PFSK-1 (cell line): ENCODE measurements at regions not wholly inside any gene's neighbourhood (a gene's known extent, or its start where the extent isn't known, plus 50 kb on each side); places are given as distances from the start of the nearest gene placed in this dataset.

ENCODE experiments used
- FOXP2 ChIP-seq: optimal IDR thresholded peaks from 2 replicates; pipeline ENCODE3; 2011; ENCODE audit warnings: borderline replicate concordance, control low read depth, inconsistent platforms; ENCODE audit not compliant: insufficient read depth; ENCODE audit errors: extremely low read length, extremely low read depth
- POLR2AphosphoS5 ChIP-seq: IDR thresholded peaks from 2 replicates; pipeline ENCODE4 v1.6.1; 2012; ENCODE audit warnings: low read depth, mild to moderate bottlenecking, control low read depth, low read length, moderate library complexity
- SIN3A ChIP-seq: IDR thresholded peaks from 2 replicates; pipeline ENCODE4 v1.6.1; 2012; ENCODE audit warnings: mild to moderate bottlenecking, low read length, moderate library complexity, borderline replicate concordance; ENCODE audit not compliant: insufficient read depth
- TAF1 ChIP-seq: IDR thresholded peaks from 2 replicates; pipeline ENCODE4 v1.6.1; 2012; ENCODE audit warnings: low read length, control low read depth, borderline replicate concordance; ENCODE audit not compliant: insufficient read depth
- TF ChIP-seq, protein P1 (sequence below), 2 experiments: IDR thresholded peaks; 2 replicates each; pipeline versions ENCODE4 v1.6.1 to v1.8.0; 2011 to 2012; ENCODE audit warnings: low read depth in 2 of 2, low read length in 2 of 2, control low read depth in 1 of 2, inconsistent platforms in 1 of 2, mild to moderate bottlenecking in 1 of 2, moderate library complexity in 1 of 2; ENCODE audit not compliant: insufficient read depth in 1 of 2

DNA sequence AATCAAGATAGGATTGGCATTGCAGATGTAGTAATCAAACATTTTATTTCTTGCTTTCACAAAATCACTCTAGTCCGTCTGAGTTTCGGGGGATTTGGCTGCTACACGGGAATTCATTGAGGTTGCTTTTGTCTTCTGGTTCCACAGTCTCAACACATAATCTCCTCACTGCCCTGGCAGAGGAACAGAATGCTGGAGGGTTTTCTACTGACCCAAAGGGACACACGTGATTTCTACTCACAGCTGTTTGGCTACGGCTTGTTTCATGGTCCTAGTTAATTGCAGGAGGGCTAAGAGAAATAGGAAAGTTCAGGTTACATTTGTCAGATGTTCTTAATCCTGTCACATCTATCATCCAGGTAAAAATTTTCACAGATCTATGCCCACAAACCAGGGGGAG, 1811.6 kb downstream of the ARAP2 start:
- TF ChIP-seq FOXP2 = no peak
- TF ChIP-seq POLR2AphosphoS5 = no peak
- TF ChIP-seq, protein P1, sequence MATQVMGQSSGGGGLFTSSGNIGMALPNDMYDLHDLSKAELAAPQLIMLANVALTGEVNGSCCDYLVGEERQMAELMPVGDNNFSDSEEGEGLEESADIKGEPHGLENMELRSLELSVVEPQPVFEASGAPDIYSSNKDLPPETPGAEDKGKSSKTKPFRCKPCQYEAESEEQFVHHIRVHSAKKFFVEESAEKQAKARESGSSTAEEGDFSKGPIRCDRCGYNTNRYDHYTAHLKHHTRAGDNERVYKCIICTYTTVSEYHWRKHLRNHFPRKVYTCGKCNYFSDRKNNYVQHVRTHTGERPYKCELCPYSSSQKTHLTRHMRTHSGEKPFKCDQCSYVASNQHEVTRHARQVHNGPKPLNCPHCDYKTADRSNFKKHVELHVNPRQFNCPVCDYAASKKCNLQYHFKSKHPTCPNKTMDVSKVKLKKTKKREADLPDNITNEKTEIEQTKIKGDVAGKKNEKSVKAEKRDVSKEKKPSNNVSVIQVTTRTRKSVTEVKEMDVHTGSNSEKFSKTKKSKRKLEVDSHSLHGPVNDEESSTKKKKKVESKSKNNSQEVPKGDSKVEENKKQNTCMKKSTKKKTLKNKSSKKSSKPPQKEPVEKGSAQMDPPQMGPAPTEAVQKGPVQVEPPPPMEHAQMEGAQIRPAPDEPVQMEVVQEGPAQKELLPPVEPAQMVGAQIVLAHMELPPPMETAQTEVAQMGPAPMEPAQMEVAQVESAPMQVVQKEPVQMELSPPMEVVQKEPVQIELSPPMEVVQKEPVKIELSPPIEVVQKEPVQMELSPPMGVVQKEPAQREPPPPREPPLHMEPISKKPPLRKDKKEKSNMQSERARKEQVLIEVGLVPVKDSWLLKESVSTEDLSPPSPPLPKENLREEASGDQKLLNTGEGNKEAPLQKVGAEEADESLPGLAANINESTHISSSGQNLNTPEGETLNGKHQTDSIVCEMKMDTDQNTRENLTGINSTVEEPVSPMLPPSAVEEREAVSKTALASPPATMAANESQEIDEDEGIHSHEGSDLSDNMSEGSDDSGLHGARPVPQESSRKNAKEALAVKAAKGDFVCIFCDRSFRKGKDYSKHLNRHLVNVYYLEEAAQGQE (IDR thresholded peaks at IDR 0.05; ENCODE audit: insufficient read depth in 1 of 2, low read depth in 2 of 2, low read length in 2 of 2) = no peak
- no peak for TF ChIP-seq TAF1
- TF ChIP-seq SIN3A = no peak

DNA sequence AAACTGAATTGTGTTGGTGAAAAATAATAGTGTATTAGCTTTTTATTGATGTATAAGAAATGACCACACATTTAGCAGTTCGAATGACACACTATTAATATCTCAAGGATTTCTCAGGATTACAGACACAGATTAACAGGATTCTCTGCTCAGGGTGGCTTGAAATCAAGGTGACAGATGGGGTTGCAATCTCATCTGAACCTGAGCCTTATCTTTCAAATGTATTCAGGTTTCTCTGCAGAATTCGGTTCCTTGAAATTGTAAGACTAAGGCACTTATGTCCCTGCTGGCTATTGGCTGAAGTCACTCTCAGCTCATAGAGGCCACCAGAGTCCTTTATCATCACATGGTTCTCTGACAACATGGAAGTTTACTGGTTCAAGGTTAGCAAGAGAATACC, 1780.1 kb downstream of the ARAP2 start:
- TF ChIP-seq FOXP2 (no peak), SIN3A (no peak), POLR2AphosphoS5 (no peak)

GRCh38 chr4:34466411-34466810, 1777.9 kb downstream of the ARAP2 start:
- TF ChIP-seq TAF1 (no peak), POLR2AphosphoS5 (no peak), FOXP2 (no peak), SIN3A (no peak)
- TF ChIP-seq, protein P1 (IDR thresholded peaks at IDR 0.05; ENCODE audit: insufficient read depth in 1 of 2, low read depth in 2 of 2, low read length in 2 of 2) = no peak

- TF ChIP-seq SIN3A (no peak), TAF1 (no peak), POLR2AphosphoS5 (no peak), FOXP2 (no peak)
- TF ChIP-seq, protein P1 (IDR thresholded peaks at IDR 0.05; ENCODE audit: insufficient read depth in 1 of 2, low read depth in 2 of 2, low read length in 2 of 2) = no peak
Observed at GRCh38 chr4:34469516-34469915, 1774.8 kb downstream of the ARAP2 start.

DNA sequence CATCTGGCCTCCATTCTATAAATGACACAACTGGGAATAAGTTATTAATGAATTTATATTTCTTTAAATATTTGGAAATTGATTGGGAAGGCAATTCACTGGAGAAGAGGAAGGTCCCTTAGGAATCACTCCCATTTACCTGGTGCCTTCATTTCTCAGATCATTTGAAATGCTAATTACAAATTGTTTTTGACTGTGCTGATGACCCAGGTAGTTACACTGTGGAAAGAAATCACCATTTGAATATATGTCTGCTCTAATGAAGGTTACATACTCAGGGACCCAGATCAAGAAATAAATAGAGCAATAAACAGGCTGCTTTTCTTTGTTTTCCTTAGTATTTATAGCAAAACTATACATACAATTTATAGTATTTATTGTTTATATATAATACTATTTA, 1759.1 kb downstream of the ARAP2 start:
- TF ChIP-seq SIN3A (no peak), POLR2AphosphoS5 (no peak), FOXP2 (no peak), TAF1 (no peak)
- TF ChIP-seq, protein P1 (IDR thresholded peaks at IDR 0.05; ENCODE audit: insufficient read depth in 1 of 2, low read depth in 2 of 2, low read length in 2 of 2) = no peak
